Breast epithelium (tissue), 4 donors: ENCODE measurements at regions not wholly inside any gene's neighbourhood (a gene's known extent, or its start where the extent isn't known, plus 50 kb on each side); places are given as distances from the start of the nearest gene placed in this dataset.

Source experiments
- DNase-seq, 2 donors: peaks; one replicate each; pipeline ENCODE4 v3.0.0-alpha.2; 2019; ENCODE audit warnings: low spot score in 2 of 2
- H3K27ac ChIP-seq, 2 donors: fragments of 200-600 bp; sonication (generic) in 1 of 2; one replicate each; pipeline ENCODE4 v1.5.1; 2016 to 2019; ENCODE audit warnings: mild to moderate bottlenecking in 1 of 2
- H3K27me3 ChIP-seq, 2 donors: fragments of 200-600 bp; sonication (generic) in 1 of 2; one replicate each; pipeline versions ENCODE4 v1.5.1 to v1.6.0; 2017 to 2019; ENCODE audit warnings: control low read depth in 1 of 2, mild to moderate bottlenecking in 1 of 2
- H3K36me3 ChIP-seq: fragments of 200-600 bp; one replicate; pipeline ENCODE4 v1.5.1; 2019
- H3K4me1 ChIP-seq, 2 donors: fragments of 200-600 bp; sonication (generic); one replicate each; pipeline ENCODE4 v1.5.1; 2016 to 2019; ENCODE audit warnings: control low read depth in 1 of 2
- H3K4me3 ChIP-seq, 3 donors: fragments of 200-600 bp; sonication (generic); 1 replicate in 2 of 3; 2 replicates in 1 of 3; pipeline ENCODE4 v1.5.1; 2016 to 2019; ENCODE audit warnings: mild to moderate bottlenecking in 3 of 3, moderate library complexity in 2 of 3
- H3K9me3 ChIP-seq, 2 donors: fragments of 200-600 bp; sonication (generic) in 1 of 2; one replicate each; pipeline ENCODE4 v1.5.1; 2016 to 2019; ENCODE audit warnings: control low read depth in 1 of 2
- POLR2A ChIP-seq: fragments of 450-650 bp; IDR thresholded peaks from one replicate; pipeline ENCODE4 v1.6.1; 2016; ENCODE audit warnings: antibody characterized with exemption, mild to moderate bottlenecking, moderate library complexity
- POLR2AphosphoS5 ChIP-seq, 3 donors: sonication (generic); formaldehyde crosslinking; IDR thresholded peaks; one replicate each; pipeline ENCODE4 v1.6.1; 2017; ENCODE audit warnings: antibody characterized with exemption in 3 of 3
- intact Hi-C: fragments of 100-400 bp; cut with DNase I; formaldehyde crosslinking; loops from one replicate; pipeline ENCODE4 v1.15.1; 2023; ENCODE audit warnings: low total_unique reads
- TF ChIP-seq, protein P1 (sequence below), 3 donors: fragments of 450-650 bp; IDR thresholded peaks; one replicate each; pipeline ENCODE4 v1.5.1; 2016 to 2017; ENCODE audit warnings: antibody characterized with exemption in 3 of 3, mild to moderate bottlenecking in 3 of 3, moderate library complexity in 3 of 3

DNA sequence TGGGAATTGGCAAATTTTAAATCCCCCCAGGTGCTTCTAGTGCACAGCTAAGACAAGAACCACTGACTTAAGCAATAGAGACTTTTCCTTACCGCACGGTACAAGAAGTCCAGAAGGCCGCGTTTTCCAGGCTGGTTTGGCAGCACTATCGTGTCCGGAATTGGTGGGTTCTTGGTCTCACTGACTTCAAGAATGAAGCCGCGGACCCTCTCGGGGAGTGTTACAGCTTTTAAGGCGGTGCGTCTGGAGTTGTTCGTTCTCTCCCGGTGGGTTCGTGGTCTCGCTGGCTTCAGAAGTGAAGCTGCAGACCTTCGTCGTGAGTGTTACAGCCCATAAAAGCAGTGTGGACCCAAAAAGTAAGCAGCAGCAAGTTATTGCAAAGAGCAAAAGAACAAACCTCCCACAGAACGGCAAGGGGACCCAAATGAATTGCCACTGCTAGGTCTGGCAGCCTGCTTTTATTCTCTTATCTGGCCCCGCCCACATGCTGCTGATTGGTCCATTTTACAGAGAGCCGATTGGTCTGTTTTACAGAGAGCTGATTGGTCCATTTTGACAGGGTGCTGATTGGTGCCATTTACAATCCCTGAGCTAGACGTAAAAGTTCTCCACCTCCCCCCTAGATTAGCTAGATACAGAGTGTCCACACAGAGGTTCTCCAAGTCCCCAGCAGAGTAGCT is 264.5 kb downstream of the PREX1 start:
- Histone ChIP-seq H3K9me3 (no peaks in the 10 kb centered on the region), H3K4me3 (no peak overlapping the region), H3K4me1 (no peaks in the 10 kb centered on the region), H3K27me3 (no peaks in the 10 kb centered on the region), H3K27ac (no peak overlapping the region), H3K36me3 (no peaks in the 10 kb centered on the region)
- TF ChIP-seq, protein P1, sequence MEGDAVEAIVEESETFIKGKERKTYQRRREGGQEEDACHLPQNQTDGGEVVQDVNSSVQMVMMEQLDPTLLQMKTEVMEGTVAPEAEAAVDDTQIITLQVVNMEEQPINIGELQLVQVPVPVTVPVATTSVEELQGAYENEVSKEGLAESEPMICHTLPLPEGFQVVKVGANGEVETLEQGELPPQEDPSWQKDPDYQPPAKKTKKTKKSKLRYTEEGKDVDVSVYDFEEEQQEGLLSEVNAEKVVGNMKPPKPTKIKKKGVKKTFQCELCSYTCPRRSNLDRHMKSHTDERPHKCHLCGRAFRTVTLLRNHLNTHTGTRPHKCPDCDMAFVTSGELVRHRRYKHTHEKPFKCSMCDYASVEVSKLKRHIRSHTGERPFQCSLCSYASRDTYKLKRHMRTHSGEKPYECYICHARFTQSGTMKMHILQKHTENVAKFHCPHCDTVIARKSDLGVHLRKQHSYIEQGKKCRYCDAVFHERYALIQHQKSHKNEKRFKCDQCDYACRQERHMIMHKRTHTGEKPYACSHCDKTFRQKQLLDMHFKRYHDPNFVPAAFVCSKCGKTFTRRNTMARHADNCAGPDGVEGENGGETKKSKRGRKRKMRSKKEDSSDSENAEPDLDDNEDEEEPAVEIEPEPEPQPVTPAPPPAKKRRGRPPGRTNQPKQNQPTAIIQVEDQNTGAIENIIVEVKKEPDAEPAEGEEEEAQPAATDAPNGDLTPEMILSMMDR (IDR thresholded peaks at IDR 0.05) = no peak
- TF ChIP-seq POLR2AphosphoS5 (IDR thresholded peaks at IDR 0.05) = no peak
- TF ChIP-seq POLR2A = no peak
- DNase-seq = no peak
- intact Hi-C loops = no loop called here

DNA sequence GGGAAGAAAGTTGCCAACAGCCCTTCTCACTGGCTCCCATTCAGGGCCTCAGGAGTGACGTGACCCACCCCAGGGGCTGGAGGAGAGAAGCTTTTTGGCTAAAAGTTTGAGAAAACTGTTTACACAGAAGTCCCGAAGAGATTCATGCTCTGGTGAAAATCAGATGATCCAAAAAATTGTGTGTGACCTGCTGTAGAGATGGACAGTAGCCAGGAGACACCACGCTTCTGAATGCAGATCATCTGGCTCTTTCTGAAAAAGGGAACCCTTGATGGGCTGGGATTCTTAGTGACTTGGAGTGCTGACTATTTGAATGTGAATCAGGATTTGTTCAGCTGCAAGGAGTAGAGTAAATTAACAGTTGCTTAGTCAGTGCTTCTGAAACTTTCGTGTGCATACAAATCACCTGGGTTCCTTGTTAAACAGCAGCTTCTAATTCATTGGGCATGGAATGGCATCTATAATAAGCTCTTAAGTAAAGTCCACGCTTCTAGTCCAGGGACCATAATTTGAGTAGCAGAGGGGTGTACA is 265.1 kb downstream of the PREX1 start:
- H3K9me3 ChIP-seq = no peaks in the 10 kb centered on the region
- no peak for DNase-seq
- TF ChIP-seq POLR2AphosphoS5 (IDR thresholded peaks at IDR 0.05) (no peak), POLR2A (no peak)
- TF ChIP-seq, protein P1 (IDR thresholded peaks at IDR 0.05) = no peak
- no peak overlapping the region for H3K27ac ChIP-seq
- no peaks in the 10 kb centered on the region for H3K36me3 ChIP-seq
- H3K4me3 ChIP-seq = no peak overlapping the region
- H3K27me3 ChIP-seq = no peaks in the 10 kb centered on the region
- H3K4me1 ChIP-seq = no peaks in the 10 kb centered on the region
- intact Hi-C loops = no loop called here

DNA sequence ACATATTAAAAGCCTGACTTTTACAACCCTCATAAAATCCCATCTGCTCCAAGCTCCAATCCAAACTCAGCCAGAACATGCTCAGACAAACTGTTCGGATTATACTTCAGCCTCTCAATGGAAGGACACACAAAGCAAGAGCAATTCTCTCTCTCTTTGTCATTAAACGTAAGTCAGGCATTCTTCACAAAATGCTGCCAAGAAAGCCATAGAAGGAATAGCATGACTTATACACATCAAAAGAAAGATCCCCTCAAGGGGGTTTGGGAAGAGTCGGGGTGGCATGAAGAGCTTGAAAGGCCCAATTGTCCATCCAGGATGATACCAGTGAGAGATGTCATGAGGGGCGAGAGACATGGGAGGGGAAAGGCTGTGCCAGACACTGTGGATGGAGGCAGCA is 268.9 kb downstream of the PREX1 start:
- no peak for DNase-seq
- Histone ChIP-seq H3K9me3 (no peaks in the 10 kb centered on the region), H3K4me1 (no peaks in the 10 kb centered on the region), H3K27me3 (no peaks in the 10 kb centered on the region), H3K27ac (no peak overlapping the region), H3K36me3 (no peaks in the 10 kb centered on the region), H3K4me3 (no peak overlapping the region)
- TF ChIP-seq POLR2AphosphoS5 (IDR thresholded peaks at IDR 0.05) (no peak), POLR2A (no peak)
- TF ChIP-seq, protein P1 (IDR thresholded peaks at IDR 0.05) = no peak
- intact Hi-C loops = no loop called here

DNA sequence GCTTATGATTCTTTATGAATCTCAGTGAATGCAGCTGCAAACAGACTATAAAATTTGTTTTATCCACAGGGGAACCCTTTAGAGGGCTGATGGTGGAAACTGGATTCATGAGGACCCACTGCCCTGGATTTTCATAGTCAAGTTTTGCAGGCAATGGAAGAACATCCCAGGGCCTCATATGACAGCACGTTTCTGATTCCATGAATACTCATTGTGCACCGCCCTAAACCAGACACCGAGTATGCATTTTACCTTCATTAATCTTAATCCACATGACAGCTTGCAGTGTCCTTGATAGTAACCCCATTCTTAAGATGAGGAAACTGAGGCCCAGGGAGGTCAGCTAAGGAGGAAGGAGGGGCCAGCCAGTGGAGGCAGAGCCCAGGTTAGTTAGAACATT is 270.4 kb downstream of the PREX1 start:
- intact Hi-C loops = no loop called here
- H3K4me1 ChIP-seq = no peaks in the 10 kb centered on the region
- no peaks in the 10 kb centered on the region for H3K36me3 ChIP-seq
- TF ChIP-seq POLR2A (no peak), POLR2AphosphoS5 (IDR thresholded peaks at IDR 0.05) (no peak)
- TF ChIP-seq, protein P1 (IDR thresholded peaks at IDR 0.05) = no peak
- no peak overlapping the region for H3K4me3 ChIP-seq
- H3K27ac ChIP-seq = no peak overlapping the region
- no peaks in the 10 kb centered on the region for H3K9me3 ChIP-seq
- H3K27me3 ChIP-seq = no peaks in the 10 kb centered on the region
- no peak for DNase-seq

DNA sequence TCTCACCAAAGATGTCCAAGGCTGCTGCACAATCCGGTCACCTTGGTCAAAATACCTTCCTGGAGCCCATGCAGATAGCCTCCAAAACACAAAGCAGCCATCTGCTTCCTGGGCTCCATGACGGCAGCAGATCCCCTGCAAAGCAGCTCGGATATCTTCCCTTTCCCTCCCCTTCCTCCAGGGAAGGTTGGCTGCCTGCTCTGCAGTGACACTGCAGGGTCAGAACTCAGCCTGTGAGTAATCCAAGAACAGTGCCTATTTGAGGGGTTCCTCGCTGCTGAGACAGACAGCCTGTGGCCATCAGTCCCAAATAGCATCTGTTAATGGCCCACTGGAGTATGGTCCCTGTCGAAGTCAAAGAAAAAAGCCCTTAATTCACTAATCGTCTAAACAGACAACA is 270.8 kb downstream of the PREX1 start:
- no peak for DNase-seq
- H3K27me3 ChIP-seq = no peaks in the 10 kb centered on the region
- H3K9me3 ChIP-seq = no peaks in the 10 kb centered on the region
- H3K4me1 ChIP-seq = no peaks in the 10 kb centered on the region
- intact Hi-C loops = no loop called here
- H3K36me3 ChIP-seq = no peaks in the 10 kb centered on the region
- no peak overlapping the region for H3K27ac ChIP-seq
- TF ChIP-seq, protein P1 (IDR thresholded peaks at IDR 0.05) = no peak
- TF ChIP-seq POLR2A = no peak
- no peak for TF ChIP-seq POLR2AphosphoS5 (IDR thresholded peaks at IDR 0.05)
- H3K4me3 ChIP-seq = no peak overlapping the region
